ENCODE measurements at regions not wholly inside any gene's neighbourhood (a gene's known extent, or its start where the extent isn't known, plus 50 kb on each side); places are given as distances from the start of the nearest gene placed in this dataset.

- no peak for DNase-seq
Measured at GRCh38 chr3:73298243-73299183, 237.1 kb downstream of the EBLN2 start.

DNA sequence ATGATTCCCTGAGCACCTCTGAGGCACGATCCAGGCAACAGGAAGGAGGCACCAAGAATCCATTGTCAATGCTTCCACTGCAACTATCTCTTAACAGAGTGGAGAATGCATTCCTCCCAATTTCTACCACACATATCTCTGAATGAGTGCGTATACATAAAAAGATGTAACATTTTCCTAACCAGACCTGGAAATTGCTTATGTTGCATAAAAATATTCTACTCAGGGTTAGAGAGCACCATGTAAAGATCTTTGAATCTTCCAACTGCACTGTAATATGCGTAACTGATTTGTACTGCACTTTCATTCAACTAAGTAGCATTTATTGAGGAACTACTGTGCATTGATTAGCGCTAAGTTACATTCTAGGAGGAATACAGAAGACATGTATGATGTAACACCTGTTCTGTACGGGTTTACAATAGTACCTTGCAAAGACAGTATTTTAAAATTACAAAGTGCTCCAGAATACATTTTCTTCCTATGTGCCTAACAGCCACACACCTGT lies 237.8 kb downstream of the EBLN2 start:
- DNase-seq = no peak

DNA sequence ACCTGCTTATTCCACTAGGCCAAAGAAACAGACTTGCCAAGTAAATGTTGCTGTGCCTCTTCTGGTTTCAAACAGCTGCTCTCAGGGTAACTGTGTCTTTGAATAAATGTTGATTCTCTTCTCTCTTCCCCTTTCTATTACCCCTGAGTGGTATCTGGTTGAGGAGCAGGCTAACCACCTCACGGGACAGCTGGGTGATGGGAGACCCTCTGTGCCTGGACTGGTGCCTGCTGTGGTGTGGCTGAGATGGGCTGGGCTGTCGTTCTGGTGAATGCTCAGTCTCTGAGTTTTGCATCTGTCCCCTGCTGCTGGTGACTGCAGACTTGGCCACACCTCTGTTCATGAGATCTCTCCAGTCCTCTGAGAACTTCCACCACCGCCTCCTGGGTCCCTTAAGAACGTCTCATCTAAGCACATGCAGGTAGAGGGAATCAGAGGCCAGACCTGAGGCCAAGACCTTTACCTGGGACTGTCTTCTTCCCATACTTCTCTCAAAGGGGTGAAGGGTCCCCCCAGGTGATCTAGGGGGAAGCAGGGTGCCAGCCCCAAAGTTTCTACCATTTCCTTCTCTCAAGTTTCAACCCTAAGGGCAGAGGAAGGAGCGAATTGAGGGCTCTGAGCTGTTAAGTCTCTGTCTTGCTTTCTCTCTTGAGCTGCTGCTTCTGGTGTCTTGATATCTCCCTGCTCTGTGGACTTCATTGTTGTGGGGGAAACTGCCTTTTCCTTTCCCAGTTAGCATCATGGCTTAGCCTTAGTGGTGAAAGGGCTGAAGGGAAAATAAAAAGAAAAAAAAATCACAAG lies 252.9 kb downstream of the EBLN2 start:
- DNase-seq = no peak

GRCh38 chr3:73315706-73316105 lies 254.2 kb downstream of the EBLN2 start:
- no peak for DNase-seq

DNA sequence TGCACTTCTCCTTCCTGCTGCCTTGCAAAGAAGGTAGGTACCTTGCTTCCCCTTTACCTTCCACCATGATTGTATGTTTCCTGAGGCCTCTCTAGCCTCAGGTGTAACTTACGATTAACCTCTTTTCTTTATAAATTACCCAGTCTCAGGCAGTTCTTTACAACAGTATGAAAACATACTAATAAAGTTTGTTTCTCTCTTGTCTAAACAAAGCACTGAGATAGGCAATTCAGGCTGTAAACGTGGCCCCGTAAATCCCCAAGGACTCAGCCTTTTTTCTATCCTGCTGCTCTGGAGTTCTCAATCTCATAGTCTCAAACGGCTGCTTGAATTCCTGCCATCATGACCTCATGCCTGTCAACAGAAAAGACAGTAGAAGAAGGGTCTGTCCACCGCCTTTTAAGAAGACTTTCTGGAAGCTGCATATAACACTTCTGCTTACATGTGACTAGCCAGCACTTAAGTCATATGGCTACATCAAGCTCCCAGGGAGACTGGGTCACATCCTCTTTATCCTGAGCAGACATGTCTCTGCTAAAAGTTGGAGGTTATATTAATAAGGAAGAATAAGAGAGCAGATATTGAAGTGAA lies 257.8 kb downstream of the EBLN2 start:
- DNase-seq = no peak

GRCh38 chr3:73321286-73321999 lies 260.0 kb downstream of the EBLN2 start:
- no peak for DNase-seq

GRCh38 chr3:73324203-73325155 lies 263.0 kb downstream of the EBLN2 start:
- DNase-seq = no peak

GRCh38 chr3:73326396-73326795 lies 264.9 kb downstream of the EBLN2 start:
- DNase-seq = no peak

DNA sequence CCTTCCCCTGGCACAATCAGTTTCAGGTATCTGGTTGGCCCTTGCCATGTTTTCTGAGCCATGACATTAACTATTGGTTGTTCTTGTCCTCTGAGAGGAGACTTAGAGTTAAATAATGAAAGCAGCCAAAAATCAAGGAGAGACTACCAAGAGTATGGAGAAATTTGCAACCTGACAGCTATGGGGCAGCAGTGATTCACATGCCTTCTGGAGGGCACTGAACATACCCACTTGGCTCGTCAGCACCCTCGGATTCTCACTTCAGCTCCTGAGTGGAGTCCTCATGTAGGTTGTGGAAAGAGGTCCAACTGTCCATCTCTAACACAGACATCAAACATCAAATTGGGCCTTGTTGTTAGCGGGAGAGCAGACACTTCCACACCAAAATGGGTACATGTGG lies 265.6 kb downstream of the EBLN2 start:
- no peak for DNase-seq
